ENCODE measurements at regions not wholly inside any gene's neighbourhood (a gene's known extent, or its start where the extent isn't known, plus 50 kb on each side); places are given as distances from the start of the nearest gene placed in this dataset.
"Not testable (repeated sequence)": the region's sequence is repeated elsewhere in the genome, so short reads cannot be mapped to it uniquely, and the experiment has no call there.

DNA sequence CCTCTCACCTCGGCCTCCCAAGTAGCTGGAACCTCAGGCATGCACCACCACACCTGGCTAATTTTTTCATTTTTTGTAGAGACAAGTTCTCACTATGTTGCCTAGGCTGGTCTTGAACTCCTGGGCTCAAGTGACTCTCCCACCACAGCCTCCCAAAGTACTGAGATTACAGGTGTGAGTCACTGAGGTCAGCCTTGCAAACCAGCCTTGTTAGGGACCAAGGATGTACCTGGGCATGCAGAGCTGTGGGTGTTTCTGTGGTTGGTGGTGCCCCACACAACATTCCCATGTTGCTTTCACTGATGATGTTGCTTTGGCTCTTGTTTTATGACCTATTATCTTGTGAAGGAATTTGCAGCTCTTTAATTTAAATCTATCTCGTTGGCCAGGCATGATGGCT is 54.8 kb downstream of the OTUD1 start:
- DNase-seq, result no peak

DNA sequence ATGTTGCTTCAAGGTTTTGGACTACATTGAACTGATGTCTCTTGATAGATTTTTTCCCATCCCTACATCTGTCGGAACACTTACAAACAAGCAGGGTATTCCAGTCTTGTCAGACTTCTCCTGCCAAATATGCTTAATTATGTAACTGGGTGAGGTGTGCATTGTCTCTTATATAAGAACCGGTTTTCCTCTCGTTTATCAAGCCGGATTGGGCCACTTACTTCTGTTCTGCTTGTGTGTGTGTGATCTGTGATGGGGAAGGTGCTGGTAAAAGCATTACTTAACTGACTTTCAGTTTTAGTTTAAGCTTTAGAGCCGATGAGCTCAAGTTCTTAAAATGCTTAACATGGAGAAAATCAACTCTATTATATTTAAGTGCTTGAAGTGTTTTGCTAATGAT is 57.9 kb downstream of the OTUD1 start:
- no peak for DNase-seq

DNA sequence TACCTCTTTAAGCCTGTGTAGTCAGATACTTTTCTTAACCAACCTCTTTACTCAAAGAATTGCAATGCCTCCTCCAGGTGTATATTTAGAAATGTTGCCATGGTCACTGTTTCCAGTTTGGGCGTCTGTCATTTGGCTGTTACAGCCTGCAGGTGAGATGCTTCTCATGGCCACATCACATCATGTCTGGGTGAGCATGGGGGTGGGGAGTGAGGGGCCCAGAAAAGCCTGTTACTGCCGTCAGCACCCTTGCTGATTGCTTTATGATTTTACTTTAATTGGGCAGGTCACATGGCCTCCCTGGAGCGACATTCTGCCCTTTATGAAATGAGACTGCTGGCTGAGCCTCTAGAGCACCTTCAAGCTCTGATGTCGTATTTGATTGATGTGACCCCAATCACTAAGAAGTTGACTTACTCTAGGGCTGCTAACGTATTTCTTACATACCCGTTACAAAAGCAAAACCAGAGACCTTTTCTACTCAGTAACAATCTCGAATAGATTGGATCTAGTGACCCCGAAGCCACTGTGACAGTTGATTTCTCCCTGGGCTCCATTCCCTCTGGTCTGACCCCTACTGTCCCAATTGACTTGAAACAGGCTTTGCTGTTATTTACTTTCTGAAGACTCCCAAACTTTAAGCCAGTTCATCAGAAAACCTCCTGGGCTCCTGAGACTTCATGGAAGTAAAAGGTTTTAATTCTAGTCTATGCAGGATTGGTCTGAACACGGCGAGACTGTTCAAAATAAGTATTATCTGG is 60.7 kb downstream of the OTUD1 start:
- DNase-seq, result no peak

- DNase-seq, result no peak
Observed at GRCh38 chr10:23505797-23506465, 67.1 kb downstream of the OTUD1 start.

GRCh38 chr10:23512355-23513058 is 73.6 kb downstream of the OTUD1 start:
- peak; percentile 23 for DNase-seq

- DNase-seq, result not testable (repeated sequence)
Observed at GRCh38 chr10:23513621-23514020, 74.7 kb downstream of the OTUD1 start.

- peak; percentile 67 for DNase-seq
Observed at GRCh38 chr10:23514321-23514720, 75.4 kb downstream of the OTUD1 start.

DNA sequence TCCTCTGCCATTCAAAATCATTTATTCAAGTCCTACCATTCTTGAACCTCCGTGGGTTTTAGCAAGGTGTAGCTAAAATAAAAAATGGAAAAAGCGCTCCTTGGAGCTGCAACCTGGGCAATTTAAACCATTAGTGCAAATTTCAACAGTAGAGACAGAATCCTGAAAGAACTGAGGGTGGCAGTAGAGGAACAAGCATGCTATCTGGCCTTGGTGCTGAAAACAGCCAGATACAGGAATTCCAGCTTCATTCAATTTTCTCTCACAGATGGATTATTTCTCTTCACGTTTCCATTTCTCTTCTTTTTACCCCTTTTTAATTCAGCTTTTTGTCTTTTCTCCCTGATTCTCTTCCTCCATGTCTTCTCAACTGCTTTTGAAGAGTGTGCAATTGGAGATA is 77.7 kb downstream of the OTUD1 start:
- no peak for DNase-seq

DNA sequence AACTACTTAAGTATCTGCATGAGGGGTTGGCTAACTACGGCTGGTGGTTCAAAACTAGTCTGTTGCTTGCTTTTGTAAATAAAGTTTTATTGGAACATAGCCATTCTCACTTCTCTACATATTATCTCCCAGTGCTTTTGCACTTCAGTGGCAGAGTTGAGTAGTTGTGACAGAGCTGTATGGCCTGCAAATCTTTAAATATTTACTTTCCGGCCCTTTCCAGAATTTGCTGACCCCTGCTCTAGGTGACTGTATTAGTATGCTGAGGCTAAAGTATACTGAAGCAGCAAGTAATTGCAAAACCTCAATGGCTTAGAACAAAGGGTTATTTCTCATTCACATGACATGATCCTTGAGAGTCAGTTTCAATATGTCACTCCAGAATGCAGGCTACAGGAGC is 78.3 kb downstream of the OTUD1 start:
- DNase-seq, result no peak

GRCh38 chr10:23521735-23522134 is 82.9 kb downstream of the OTUD1 start:
- DNase-seq, result no peak

- no peak for DNase-seq
Observed at GRCh38 chr10:23522345-23522744, 83.5 kb downstream of the OTUD1 start.

GRCh38 chr10:23523251-23523650 is 84.4 kb downstream of the OTUD1 start:
- DNase-seq, result no peak

DNA sequence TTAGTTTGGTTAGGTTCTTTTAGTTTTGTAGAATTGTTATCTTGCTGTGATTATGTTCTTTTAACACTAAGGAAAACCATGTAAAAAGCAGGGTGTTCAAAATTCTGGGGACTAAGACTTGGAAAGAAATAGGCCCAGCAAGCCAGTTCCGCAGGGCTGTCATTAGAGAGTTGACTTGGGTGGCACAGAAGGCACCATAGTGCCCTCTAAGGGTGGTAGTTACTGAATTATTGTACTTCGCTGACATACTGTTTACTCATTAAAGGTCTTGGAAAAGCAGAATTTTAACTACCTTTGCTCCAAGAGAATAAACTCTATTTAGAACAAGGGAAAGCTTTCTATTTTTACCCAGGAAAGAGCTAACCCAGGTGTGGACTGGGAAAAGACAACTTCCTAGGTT is 86.5 kb downstream of the OTUD1 start:
- peak; percentile 25 for DNase-seq

GRCh38 chr10:23528419-23528818 is 89.5 kb downstream of the OTUD1 start:
- no peak for DNase-seq

DNA sequence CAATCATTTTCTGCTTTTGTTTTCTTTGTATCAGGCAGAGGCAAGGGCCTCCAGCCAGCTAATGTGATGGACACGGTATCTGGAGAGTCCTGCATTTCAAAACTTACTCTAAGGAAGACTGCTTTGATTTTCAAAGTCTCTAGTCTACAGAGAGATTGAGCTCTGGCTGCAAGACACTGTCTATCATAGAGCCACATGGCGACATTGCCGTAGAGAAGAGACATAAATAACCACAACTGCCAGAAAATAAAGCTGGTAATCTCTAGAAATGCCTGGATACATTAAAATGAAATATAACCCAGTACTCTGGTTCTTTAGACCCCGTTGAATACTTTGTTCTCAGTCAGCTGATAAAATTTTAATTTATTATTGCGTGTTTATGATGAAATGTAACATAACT is 90.8 kb downstream of the OTUD1 start:
- DNase-seq, result no peak

DNA sequence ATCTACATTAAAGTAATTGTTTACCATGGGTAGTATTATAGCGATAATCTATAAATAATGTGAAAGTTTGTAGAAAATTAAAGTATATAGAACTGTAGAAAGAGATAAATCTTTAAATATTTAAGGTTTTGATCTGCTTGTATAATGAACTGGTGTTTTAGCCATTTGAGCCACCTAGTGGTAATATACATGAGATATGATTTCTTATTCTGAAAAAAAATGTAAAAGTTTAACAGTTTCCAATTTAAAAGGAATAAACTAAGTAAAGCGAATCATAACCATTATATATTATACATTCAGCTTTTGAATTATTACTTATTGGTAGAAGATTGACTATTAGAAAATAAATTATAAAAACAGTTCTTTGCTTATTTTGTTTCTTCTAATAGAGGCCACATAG is 91.2 kb downstream of the OTUD1 start:
- DNase-seq, result no peak

GRCh38 chr10:23533212-23533611 is 94.3 kb downstream of the OTUD1 start:
- DNase-seq, result no peak

DNA sequence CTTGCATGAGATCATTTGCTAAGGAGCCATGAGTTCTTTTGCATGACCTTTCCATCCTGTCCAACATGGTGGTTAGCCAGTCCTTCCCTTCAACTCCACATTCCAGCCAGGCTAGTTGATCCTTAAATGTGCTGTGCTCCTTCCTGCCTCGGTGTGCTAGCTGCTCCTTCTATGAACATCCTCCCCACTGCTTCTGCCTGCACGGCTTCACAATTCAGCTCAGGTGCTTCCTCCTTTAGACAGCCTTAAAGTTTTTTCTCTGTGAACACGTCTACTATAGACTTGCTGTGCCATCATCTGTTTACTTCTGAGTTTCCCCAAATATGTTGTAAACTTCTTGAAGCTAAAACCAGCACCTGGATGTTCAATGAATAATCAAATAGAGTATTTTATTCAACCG is 95.5 kb downstream of the OTUD1 start:
- no peak for DNase-seq

- DNase-seq, result no peak
Observed at GRCh38 chr10:23534761-23535160, 95.9 kb downstream of the OTUD1 start.

GRCh38 chr10:23535381-23535780 is 96.5 kb downstream of the OTUD1 start:
- no peak for DNase-seq

DNA sequence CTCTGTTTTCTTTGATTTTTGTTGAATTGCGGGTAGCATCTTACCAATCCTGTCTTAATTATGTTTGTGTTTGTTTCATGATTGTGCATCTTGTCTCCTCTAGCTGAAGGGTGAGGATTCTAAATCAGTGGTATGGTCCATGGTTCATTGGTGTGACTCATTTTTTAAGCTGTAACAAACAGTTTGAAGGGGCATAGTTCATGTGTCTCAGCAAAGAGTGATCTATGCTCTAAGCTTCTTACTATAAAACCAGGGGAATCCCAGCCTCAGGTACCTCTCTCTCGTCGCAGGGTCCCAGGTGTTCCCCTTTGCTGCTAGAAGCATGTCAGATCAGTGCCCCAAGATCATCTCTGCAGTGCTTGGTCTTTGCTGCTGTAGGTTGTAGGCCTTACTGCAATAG is 100.1 kb downstream of the OTUD1 start:
- DNase-seq, result no peak

DNA sequence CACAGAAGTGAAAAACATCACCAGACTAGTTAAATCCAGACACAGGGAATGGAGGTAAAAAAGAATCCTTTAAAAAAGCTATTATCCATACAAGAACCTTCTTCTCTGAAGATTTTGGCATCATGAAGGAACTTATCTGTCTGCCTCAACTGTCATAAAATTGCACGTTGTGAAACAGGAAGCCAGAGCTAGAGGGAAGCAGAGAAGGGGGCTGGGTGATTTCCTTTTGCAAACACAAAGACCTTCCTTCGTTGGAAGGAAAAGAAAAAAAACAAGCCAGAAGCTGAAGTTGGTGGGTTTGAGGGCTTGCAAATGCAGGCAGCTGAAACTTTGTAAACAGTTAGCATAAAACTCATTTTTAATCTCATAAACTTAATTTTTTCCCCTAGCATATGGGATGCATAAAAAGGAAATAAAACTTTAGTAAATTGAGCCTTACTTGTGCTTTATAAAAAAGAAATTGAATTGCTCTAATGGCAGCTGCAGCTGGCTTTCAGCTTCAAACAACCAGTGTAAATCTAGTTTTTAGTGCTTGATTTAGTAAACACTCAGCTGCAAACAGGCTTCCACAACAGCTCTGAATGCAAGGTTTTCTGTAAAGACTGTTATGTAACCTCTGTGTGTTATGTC is 101.6 kb downstream of the OTUD1 start:
- DNase-seq, result no peak

- DNase-seq, result no peak
Observed at GRCh38 chr10:23543691-23544380, 105.0 kb downstream of the OTUD1 start.

All from activated CD4-positive, alpha-beta T cell treated with anti-CD3 and anti-CD28 coated beads, Interleukin-2, amount 50 U/mL, for 16 hours (primary cell).